H9 (cell line): ENCODE measurements at regions not wholly inside any gene's neighbourhood (a gene's known extent, or its start where the extent isn't known, plus 50 kb on each side); places are given as distances from the start of the nearest gene placed in this dataset.

ENCODE experiments used
- DNase-seq: peaks from one replicate; pipeline ENCODE4 v3.0.0-alpha.2; 2017
- H2AFZ ChIP-seq: one replicate; pipeline ENCODE4 v1.6.1; 2013; ENCODE audit warnings: mild to moderate bottlenecking, low read length, control low read depth, moderate library complexity
- H2AK5ac ChIP-seq: 2 replicates; pipeline ENCODE4 v1.6.1; 2013; ENCODE audit warnings: low read length, control low read depth, mixed read lengths; ENCODE audit not compliant: insufficient read length
- H2BK120ac ChIP-seq: one replicate; pipeline ENCODE4 v1.6.1; 2013; ENCODE audit warnings: low read depth, mild to moderate bottlenecking, low read length, control low read depth, inconsistent platforms; ENCODE audit not compliant: poor library complexity, severe bottlenecking
- H2BK12ac ChIP-seq: 2 replicates; pipeline ENCODE4 v1.6.1; 2013; ENCODE audit warnings: low read length, control low read depth, mixed read lengths, low read depth; ENCODE audit not compliant: insufficient read length
- H2BK15ac ChIP-seq: 2 replicates; pipeline ENCODE4 v1.6.1; 2013; ENCODE audit warnings: low read depth, low read length, control low read depth
- H2BK20ac ChIP-seq: one replicate; pipeline ENCODE4 v1.6.1; 2013; ENCODE audit warnings: low read depth, mild to moderate bottlenecking, low read length, control low read depth, inconsistent platforms; ENCODE audit not compliant: poor library complexity, severe bottlenecking
- H2BK5ac ChIP-seq: 2 replicates; pipeline ENCODE4 v1.6.1; 2013; ENCODE audit warnings: low read length, control low read depth, mixed read lengths; ENCODE audit not compliant: insufficient read length
- H3K14ac ChIP-seq: 2 replicates; pipeline ENCODE4 v1.6.1; 2013; ENCODE audit warnings: low read length, control low read depth; ENCODE audit not compliant: insufficient read depth
- H3K18ac ChIP-seq: 2 replicates; pipeline ENCODE4 v1.6.1; 2013; ENCODE audit warnings: low read depth, mild to moderate bottlenecking, mixed read lengths, low read length, control low read depth; ENCODE audit not compliant: insufficient read length
- H3K23ac ChIP-seq: 2 replicates; pipeline ENCODE4 v1.6.1; 2013; ENCODE audit warnings: low read length, control low read depth, mixed read lengths, low read depth; ENCODE audit not compliant: insufficient read length
- H3K23me2 ChIP-seq: 2 replicates; pipeline ENCODE4 v1.6.1; 2013; ENCODE audit warnings: low read depth, mild to moderate bottlenecking, mixed read lengths, low read length, control low read depth; ENCODE audit not compliant: insufficient read length, poor library complexity, severe bottlenecking
- H3K27ac ChIP-seq: 2 replicates; pipeline ENCODE4 v1.5.1; 2013; ENCODE audit warnings: low read length, control low read depth, mixed read lengths, low read depth; ENCODE audit not compliant: insufficient read length
- H3K27me3 ChIP-seq: 2 replicates; pipeline ENCODE4 v1.6.1; 2013; ENCODE audit warnings: low read length, control low read depth, inconsistent platforms; ENCODE audit not compliant: insufficient read depth
- H3K4ac ChIP-seq: 2 replicates; pipeline ENCODE4 v1.6.1; 2013; ENCODE audit warnings: low read depth, mild to moderate bottlenecking, control low read depth, inconsistent platforms, low read length, moderate library complexity
- H3K4me1 ChIP-seq: 2 replicates; pipeline ENCODE4 v1.6.1; 2013; ENCODE audit warnings: low read length, control low read depth, inconsistent platforms; ENCODE audit not compliant: insufficient read depth
- H3K4me2 ChIP-seq: 2 replicates; pipeline ENCODE4 v1.6.1; 2013; ENCODE audit warnings: low read length, control low read depth, mixed read lengths; ENCODE audit not compliant: insufficient read length, insufficient read depth
- H3K56ac ChIP-seq: 2 replicates; pipeline ENCODE4 v1.6.1; 2013; ENCODE audit warnings: low read depth, mild to moderate bottlenecking, mixed read lengths, low read length, control low read depth; ENCODE audit not compliant: insufficient read length
- H3K79me1 ChIP-seq: 2 replicates; pipeline ENCODE4 v1.6.1; 2013; ENCODE audit warnings: low read depth, mild to moderate bottlenecking, moderate library complexity, low read length, control low read depth, inconsistent platforms; ENCODE audit not compliant: insufficient read depth, poor library complexity, severe bottlenecking
- H3K79me2 ChIP-seq: 2 replicates; pipeline ENCODE4 v1.6.1; 2013; ENCODE audit warnings: low read length, control low read depth, inconsistent platforms; ENCODE audit not compliant: insufficient read depth
- H3K9ac ChIP-seq: 2 replicates; pipeline ENCODE4 v1.6.1; 2013; ENCODE audit warnings: low read length, control low read depth, mixed read lengths; ENCODE audit not compliant: insufficient read length; ENCODE audit errors: extremely low read depth
- H3K9me3 ChIP-seq: one replicate; pipeline ENCODE4 v1.6.1; 2013; ENCODE audit warnings: low read depth, low read length, inconsistent platforms; ENCODE audit not compliant: control insufficient read depth
- H3T11ph ChIP-seq: one replicate; pipeline ENCODE4 v1.6.1; 2013; ENCODE audit warnings: mild to moderate bottlenecking, low read length, control low read depth, inconsistent platforms
- H4K20me1 ChIP-seq: one replicate; pipeline ENCODE4 v1.6.1; 2013; ENCODE audit not compliant: control insufficient read depth, insufficient read length, insufficient read depth
- H4K5ac ChIP-seq: 2 replicates; pipeline ENCODE4 v1.6.1; 2013; ENCODE audit warnings: low read depth, mild to moderate bottlenecking, mixed read lengths, low read length, control low read depth; ENCODE audit not compliant: insufficient read length
- H4K8ac ChIP-seq: replicated peaks from 2 replicates; pipeline ENCODE4 v1.6.1; 2013; ENCODE audit warnings: low read length, control low read depth, mixed read lengths, low read depth; ENCODE audit not compliant: insufficient read length
- H4K91ac ChIP-seq: 2 replicates; pipeline ENCODE4 v1.6.1; 2013; ENCODE audit warnings: low read depth, mild to moderate bottlenecking, moderate library complexity, mixed read lengths, low read length, control low read depth; ENCODE audit not compliant: insufficient read length
- H3K27ac Mint-ChIP-seq, 3 experiments: 2 replicates in 2 of 3; 3 replicates in 1 of 3; pipeline ENCODE4 v1.8.0; 2020 to 2021; ENCODE audit warnings: mixed read lengths in 3 of 3, mild to moderate bottlenecking in 1 of 3, moderate library complexity in 1 of 3
- H3K27me3 Mint-ChIP-seq: 2 replicates; pipeline ENCODE4 v1.8.0; 2021; ENCODE audit warnings: low read depth, mild to moderate bottlenecking, moderate library complexity, mixed read lengths
- H3K36me3 Mint-ChIP-seq, 3 experiments: 2 replicates in 2 of 3; 3 replicates in 1 of 3; pipeline ENCODE4 v1.8.0; 2020 to 2021; ENCODE audit warnings: low read depth in 3 of 3, mixed read lengths in 3 of 3; ENCODE audit not compliant: insufficient read depth in 1 of 3
- H3K4me1 Mint-ChIP-seq, 2 experiments: 2 replicates each; pipeline ENCODE4 v1.8.0; 2020; ENCODE audit warnings: mixed read lengths in 2 of 2
- H3K4me3 Mint-ChIP-seq, 2 experiments: 2 replicates in 1 of 2; 3 replicates in 1 of 2; pipeline ENCODE4 v1.8.0; 2020 to 2021; ENCODE audit warnings: mild to moderate bottlenecking in 2 of 2, mixed read lengths in 2 of 2, moderate library complexity in 1 of 2
- H3K9me3 Mint-ChIP-seq, 2 experiments: 2 replicates in 1 of 2; 3 replicates in 1 of 2; pipeline ENCODE4 v1.8.0; 2020; ENCODE audit warnings: mild to moderate bottlenecking in 2 of 2, mixed read lengths in 2 of 2, moderate library complexity in 1 of 2
- WGBS: extraction: QIAGEN DNeasy Blood & Tissue Kit; methylation state at CpG from one replicate; pipeline ENCODE4 v1.1.7; 2013; ENCODE audit warnings: missing lambda C conversion rate, low lambda C conversion rate, mixed read lengths; ENCODE audit not compliant: insufficient read length; ENCODE audit errors: extremely low coverage; 5-methylcytosine and 5-hydroxymethylcytosine counted together
- TF ChIP-seq, protein P1 (sequence below): fragments of 200-600 bp; sonication (generic); conservative IDR thresholded peaks from 3 replicates; pipeline ENCODE4 v1.8.0; 2021; ENCODE audit warnings: antibody characterized with exemption, mild to moderate bottlenecking

DNA sequence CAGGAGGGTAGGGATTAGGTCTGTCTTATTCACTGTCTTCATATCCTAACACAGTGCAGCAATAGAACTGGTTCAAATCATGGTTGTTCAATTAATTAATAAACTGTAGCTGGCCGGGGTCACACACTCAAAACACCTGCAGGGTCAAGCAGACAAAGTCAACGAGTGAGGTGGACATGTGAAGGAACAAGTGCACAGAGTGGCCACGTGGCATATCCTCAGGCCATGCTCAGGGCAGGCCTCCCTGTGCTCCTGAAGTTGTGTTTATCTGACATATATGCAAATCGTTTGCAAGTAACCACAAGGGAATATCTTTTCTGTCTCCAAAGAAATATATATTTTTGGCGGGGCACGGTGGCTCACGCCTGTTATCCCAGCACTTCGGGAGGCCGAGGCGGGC, 98.5 kb upstream of the ZMIZ1 start:
- Histone ChIP-seq H2AFZ (no peak overlapping the region), H3K4me1 (peaks cover 3% of the 10 kb centered on the region; the same call in 1 of the 2 replicates), H4K8ac (no peak overlapping the region), H2AK5ac (no peak overlapping the region), H4K91ac (no peak overlapping the region), H3K9me3 (no peaks in the 10 kb centered on the region), H3K14ac (no peak overlapping the region), H3K4ac (no peak overlapping the region), H3K9ac (no peak overlapping the region), H3K23me2 (peaks cover 13% of the 10 kb centered on the region), H4K20me1 (no peaks in the 10 kb centered on the region), H3K79me1 (no peaks in the 10 kb centered on the region), H3T11ph (no peak overlapping the region), H2BK15ac (no peak overlapping the region), H2BK20ac (no peak overlapping the region), H3K27ac (no peak overlapping the region), H2BK120ac (no peak overlapping the region), H3K56ac (no peak overlapping the region), H2BK12ac (no peak overlapping the region), H4K5ac (no peak overlapping the region), H2BK5ac (no peak overlapping the region), H3K27me3 (no peaks in the 10 kb centered on the region), H3K79me2 (no peaks in the 10 kb centered on the region), H3K18ac (no peak overlapping the region), H3K23ac (no peak overlapping the region), H3K4me2 (no peak overlapping the region)
- Mint-ChIP-seq H3K36me3 (no peaks in the 10 kb centered on the region; a peak in 1 of 7 replicates), H3K27me3 (peaks cover 7% of the 10 kb centered on the region), H3K4me1 (peaks cover 34 to 38% of the 10 kb centered on the region in 2 experiments), H3K4me3 (no peak overlapping the region), H3K27ac (no peak overlapping the region; a peak in 1 of 7 replicates), H3K9me3 (no peaks in the 10 kb centered on the region)
- no peak for DNase-seq
- TF ChIP-seq, protein P1, sequence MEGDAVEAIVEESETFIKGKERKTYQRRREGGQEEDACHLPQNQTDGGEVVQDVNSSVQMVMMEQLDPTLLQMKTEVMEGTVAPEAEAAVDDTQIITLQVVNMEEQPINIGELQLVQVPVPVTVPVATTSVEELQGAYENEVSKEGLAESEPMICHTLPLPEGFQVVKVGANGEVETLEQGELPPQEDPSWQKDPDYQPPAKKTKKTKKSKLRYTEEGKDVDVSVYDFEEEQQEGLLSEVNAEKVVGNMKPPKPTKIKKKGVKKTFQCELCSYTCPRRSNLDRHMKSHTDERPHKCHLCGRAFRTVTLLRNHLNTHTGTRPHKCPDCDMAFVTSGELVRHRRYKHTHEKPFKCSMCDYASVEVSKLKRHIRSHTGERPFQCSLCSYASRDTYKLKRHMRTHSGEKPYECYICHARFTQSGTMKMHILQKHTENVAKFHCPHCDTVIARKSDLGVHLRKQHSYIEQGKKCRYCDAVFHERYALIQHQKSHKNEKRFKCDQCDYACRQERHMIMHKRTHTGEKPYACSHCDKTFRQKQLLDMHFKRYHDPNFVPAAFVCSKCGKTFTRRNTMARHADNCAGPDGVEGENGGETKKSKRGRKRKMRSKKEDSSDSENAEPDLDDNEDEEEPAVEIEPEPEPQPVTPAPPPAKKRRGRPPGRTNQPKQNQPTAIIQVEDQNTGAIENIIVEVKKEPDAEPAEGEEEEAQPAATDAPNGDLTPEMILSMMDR, result no peak
- WGBS, result no CpG with 5 or more reads among the region's 10 CpGs
